ENCODE measurements at regions not wholly inside any gene's neighbourhood (a gene's known extent, or its start where the extent isn't known, plus 50 kb on each side); places are given as distances from the start of the nearest gene placed in this dataset.

DNA sequence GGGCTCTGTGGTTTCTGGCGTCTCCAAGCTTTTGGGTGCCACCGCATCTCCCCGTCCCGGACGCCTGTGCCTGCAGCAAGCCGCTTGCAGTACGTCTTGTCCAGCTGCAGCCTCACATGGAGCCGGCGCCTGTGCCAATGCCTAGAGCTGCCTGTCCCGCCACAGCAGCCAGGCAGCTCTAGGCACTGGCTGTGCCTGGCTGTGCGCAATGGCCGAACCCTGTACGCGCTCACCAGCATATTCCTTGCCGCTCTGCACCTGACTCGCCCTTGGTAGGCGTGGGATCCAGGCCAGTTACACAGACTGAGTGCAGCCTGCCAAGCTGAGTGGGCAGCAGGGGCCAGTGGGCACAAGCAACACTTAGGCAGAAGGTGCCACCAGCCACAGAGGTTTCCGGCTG, 381.2 kb upstream of the SORCS1 start:
- TF ChIP-seq, protein P1, sequence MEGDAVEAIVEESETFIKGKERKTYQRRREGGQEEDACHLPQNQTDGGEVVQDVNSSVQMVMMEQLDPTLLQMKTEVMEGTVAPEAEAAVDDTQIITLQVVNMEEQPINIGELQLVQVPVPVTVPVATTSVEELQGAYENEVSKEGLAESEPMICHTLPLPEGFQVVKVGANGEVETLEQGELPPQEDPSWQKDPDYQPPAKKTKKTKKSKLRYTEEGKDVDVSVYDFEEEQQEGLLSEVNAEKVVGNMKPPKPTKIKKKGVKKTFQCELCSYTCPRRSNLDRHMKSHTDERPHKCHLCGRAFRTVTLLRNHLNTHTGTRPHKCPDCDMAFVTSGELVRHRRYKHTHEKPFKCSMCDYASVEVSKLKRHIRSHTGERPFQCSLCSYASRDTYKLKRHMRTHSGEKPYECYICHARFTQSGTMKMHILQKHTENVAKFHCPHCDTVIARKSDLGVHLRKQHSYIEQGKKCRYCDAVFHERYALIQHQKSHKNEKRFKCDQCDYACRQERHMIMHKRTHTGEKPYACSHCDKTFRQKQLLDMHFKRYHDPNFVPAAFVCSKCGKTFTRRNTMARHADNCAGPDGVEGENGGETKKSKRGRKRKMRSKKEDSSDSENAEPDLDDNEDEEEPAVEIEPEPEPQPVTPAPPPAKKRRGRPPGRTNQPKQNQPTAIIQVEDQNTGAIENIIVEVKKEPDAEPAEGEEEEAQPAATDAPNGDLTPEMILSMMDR (IDR thresholded peaks at IDR 0.05): no peak
- no peak overlapping the region for H3K4me3 ChIP-seq
- H3K27ac ChIP-seq: no peak overlapping the region
- DNase-seq (ENCODE audit: low spot score): no peak

DNA sequence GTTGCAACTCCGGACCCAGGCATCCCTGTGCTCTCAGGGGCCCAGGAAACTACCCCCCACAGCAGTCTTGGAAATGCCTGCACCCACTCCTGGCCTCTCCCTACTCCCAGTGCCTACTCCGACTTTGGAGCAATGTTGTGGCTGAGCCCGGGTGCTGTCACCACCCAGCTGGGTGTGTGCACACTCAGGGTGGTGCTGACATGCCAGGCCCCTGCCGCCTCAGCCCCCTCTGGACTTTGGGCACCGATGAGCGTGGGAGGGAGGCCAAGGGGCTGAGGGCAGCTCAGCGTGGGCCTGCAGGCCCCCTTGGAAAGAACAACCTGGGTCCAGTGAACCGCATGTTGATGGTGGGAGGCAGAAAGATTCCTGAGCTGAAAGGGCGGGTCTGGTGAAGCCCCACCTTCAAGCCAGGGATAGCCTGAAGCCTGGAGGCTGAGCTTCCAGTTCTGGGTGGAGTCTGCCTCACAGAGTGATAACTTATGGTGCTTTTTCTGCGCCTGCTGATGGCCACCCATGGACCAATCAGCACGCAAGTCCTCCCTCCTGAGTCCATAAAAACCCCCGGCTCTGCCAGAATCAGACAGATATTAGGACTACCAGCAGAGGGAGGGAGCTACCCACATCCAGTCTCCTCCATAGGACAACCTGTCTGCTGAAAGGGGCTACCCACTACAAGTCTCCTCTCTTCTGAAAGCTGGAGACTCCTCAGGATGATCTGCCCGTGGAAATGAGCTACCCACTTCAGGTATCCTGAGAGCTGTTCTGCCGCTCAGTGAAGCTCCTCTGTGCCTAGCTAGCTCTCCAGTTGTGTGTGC, 380.4 kb upstream of the SORCS1 start:
- H3K27ac ChIP-seq: no peak overlapping the region
- TF ChIP-seq, protein P1 (IDR thresholded peaks at IDR 0.05): no peak
- no peak for DNase-seq (ENCODE audit: low spot score)
- H3K4me3 ChIP-seq: no peak overlapping the region

DNA sequence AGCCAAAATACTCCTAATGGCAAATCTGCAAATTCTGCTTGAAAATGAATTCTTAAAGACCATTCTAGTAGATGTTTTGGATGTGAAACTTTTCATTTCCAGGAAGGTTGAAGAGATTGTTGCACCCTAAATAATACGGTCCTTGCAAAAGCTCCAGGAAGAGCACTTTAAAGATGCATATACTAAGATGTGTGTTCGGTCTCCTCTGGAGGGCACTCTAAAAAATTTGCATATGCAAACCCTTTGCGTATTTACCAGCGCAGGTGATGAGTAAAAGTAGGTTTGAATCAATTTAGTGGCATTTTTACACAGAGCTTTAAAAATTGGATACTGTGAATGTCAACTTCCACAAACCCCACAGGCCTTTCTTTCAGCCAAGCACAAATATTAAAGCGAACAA, 378.1 kb upstream of the SORCS1 start:
- H3K4me3 ChIP-seq: no peak overlapping the region
- DNase-seq (ENCODE audit: low spot score): no peak
- H3K27ac ChIP-seq: no peak overlapping the region
- TF ChIP-seq, protein P1 (IDR thresholded peaks at IDR 0.05): no peak

DNA sequence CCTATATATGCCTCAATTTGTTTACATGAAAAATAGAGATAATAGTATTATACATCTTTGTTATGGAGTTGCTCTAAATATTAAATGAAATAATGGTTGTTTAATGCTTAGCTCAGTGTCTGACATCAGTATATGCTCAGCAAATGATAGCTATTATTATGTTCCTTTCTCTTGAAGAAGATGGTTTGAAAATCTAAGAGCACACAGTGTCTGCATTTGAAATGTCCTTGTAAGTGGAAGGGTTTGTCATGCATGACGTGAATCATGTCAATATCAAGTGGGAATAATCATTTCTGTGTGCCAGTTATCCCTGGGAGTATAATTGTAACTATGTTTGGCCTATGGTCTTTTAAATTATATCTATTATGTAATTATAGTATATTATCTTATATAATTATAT, 377.5 kb upstream of the SORCS1 start:
- no peak for DNase-seq (ENCODE audit: low spot score)
- TF ChIP-seq, protein P1 (IDR thresholded peaks at IDR 0.05): no peak
- Histone ChIP-seq H3K27ac (no peak overlapping the region), H3K4me3 (no peak overlapping the region)

DNA sequence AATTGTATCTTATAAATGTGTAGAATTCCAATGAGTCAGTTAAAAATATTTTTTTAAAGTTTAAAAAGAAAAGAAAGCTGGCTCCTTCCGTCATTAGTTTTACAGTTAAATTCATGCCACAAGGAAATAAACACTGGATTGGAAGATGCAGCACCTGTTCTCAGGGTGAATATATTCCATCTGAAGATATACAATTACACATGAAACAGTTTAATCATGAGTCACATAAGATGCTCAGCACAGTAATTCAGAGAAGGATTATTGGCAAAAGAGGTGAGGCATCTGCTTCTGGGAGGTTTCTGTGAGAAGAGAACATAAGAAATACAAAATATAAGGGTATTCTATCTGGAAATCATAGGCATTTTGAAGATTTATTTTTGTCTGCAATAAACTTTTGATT, 376.5 kb upstream of the SORCS1 start:
- H3K4me3 ChIP-seq: no peak overlapping the region
- no peak overlapping the region for H3K27ac ChIP-seq
- DNase-seq (ENCODE audit: low spot score): no peak
- TF ChIP-seq, protein P1 (IDR thresholded peaks at IDR 0.05): no peak

DNA sequence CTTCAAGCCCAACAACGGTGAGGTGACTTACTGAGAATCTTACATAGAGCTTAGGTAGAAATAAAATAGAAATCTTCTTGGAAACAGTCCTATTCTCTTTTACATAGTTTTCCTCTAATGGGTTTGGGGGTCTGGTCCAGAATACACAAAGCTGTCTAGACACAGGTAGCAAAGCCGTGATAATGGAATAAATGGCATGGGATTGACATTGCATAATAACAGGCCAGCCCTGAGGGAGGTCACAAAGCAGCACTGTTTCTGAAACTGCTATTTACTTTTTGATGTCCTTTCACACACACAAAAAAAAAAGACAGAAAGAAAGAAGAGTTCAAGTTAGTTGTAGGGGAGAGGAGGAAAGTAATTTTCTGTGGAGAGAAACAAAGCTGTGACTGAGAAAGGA, 364.8 kb upstream of the SORCS1 start:
- TF ChIP-seq, protein P1 (IDR thresholded peaks at IDR 0.05): no peak
- no peak overlapping the region for H3K4me3 ChIP-seq
- no peak for DNase-seq (ENCODE audit: low spot score)
- H3K27ac ChIP-seq: no peak overlapping the region

DNA sequence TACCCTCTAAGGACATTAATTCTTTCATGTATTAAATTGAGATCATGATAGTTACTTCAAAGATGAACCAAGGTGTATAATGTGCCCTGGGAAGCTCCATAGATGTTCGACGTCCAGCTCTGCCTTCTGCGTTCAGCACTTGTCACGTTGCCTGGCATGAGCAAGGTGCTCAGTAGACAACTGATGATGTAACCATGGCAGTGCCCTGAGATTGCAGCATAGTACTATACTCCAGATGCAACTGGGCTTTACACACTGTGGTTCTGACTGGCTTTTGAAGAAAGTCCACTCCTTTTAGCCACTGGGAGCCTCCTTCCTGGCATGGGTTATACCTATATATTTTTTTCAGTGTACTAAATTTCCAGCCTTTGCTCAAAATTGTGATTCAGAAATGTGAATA, 355.8 kb upstream of the SORCS1 start:
- DNase-seq (ENCODE audit: low spot score): no peak
- H3K4me3 ChIP-seq: no peak overlapping the region
- TF ChIP-seq, protein P1 (IDR thresholded peaks at IDR 0.05): no peak
- no peak overlapping the region for H3K27ac ChIP-seq
